Glutamatergic neuron (in vitro differentiated cells): ENCODE measurements at regions not wholly inside any gene's neighbourhood (a gene's known extent, or its start where the extent isn't known, plus 50 kb on each side); places are given as distances from the start of the nearest gene placed in this dataset.

ENCODE experiments used
- DNase-seq: peaks from one replicate; pipeline ENCODE4 v3.0.0; 2022
- H3K27ac Mint-ChIP-seq: one replicate; pipeline ENCODE4 v1.8.0; 2020; ENCODE audit warnings: mild to moderate bottlenecking, mixed read lengths, inconsistent platforms; ENCODE audit not compliant: unreplicated experiment
- H3K27me3 Mint-ChIP-seq: one replicate; pipeline ENCODE4 v1.8.0; 2020; ENCODE audit warnings: mild to moderate bottlenecking, moderate library complexity, mixed read lengths, inconsistent platforms; ENCODE audit not compliant: unreplicated experiment
- H3K36me3 Mint-ChIP-seq: one replicate; pipeline ENCODE4 v1.8.0; 2020; ENCODE audit warnings: mild to moderate bottlenecking, mixed read lengths, inconsistent platforms; ENCODE audit not compliant: unreplicated experiment
- H3K4me1 Mint-ChIP-seq: one replicate; pipeline ENCODE4 v1.8.0; 2020; ENCODE audit warnings: mild to moderate bottlenecking, low read depth, mixed read lengths, inconsistent platforms; ENCODE audit not compliant: unreplicated experiment
- H3K4me3 Mint-ChIP-seq: one replicate; pipeline ENCODE4 v1.8.0; 2020; ENCODE audit warnings: mild to moderate bottlenecking, mixed read lengths, inconsistent platforms; ENCODE audit not compliant: unreplicated experiment
- H3K9me3 Mint-ChIP-seq: one replicate; pipeline ENCODE4 v1.8.0; 2020; ENCODE audit warnings: mild to moderate bottlenecking, moderate library complexity, mixed read lengths, inconsistent platforms; ENCODE audit not compliant: unreplicated experiment
- CTCF ChIP-seq: fragments of 200-600 bp; sonication (generic); IDR thresholded peaks from one replicate; pipeline ENCODE4 v1.5.0; 2021; ENCODE audit not compliant: partially characterized antibody, unreplicated experiment

- H3K27ac Mint-ChIP-seq, result no peak overlapping the region
- H3K27me3 Mint-ChIP-seq, result no peaks in the 10 kb centered on the region
- DNase-seq, result no peak
- no peak overlapping the region for H3K4me3 Mint-ChIP-seq
- H3K36me3 Mint-ChIP-seq, result no peaks in the 10 kb centered on the region
- no peaks in the 10 kb centered on the region for H3K4me1 Mint-ChIP-seq
- peaks cover 1% of the 10 kb centered on the region for H3K9me3 Mint-ChIP-seq
- no peak for TF ChIP-seq CTCF
Measured at GRCh38 chrX:121782976-121783375, 735.6 kb downstream of the GLUD2 start.

GRCh38 chrX:121802881-121803412 is 755.5 kb downstream of the GLUD2 start:
- Mint-ChIP-seq H3K4me1 (no peaks in the 10 kb centered on the region), H3K9me3 (peaks cover 2% of the 10 kb centered on the region), H3K27me3 (no peaks in the 10 kb centered on the region), H3K4me3 (no peak overlapping the region), H3K36me3 (no peaks in the 10 kb centered on the region), H3K27ac (no peak overlapping the region)
- no peak for TF ChIP-seq CTCF
- no peak for DNase-seq

GRCh38 chrX:121823406-121823805 is 776.0 kb downstream of the GLUD2 start:
- no peak for TF ChIP-seq CTCF
- no peaks in the 10 kb centered on the region for H3K4me1 Mint-ChIP-seq
- no peaks in the 10 kb centered on the region for H3K27me3 Mint-ChIP-seq
- H3K36me3 Mint-ChIP-seq, result no peaks in the 10 kb centered on the region
- H3K27ac Mint-ChIP-seq, result no peak overlapping the region
- no peak overlapping the region for H3K4me3 Mint-ChIP-seq
- no peak for DNase-seq
- no peaks in the 10 kb centered on the region for H3K9me3 Mint-ChIP-seq

- Mint-ChIP-seq H3K4me3 (no peak overlapping the region), H3K36me3 (no peaks in the 10 kb centered on the region), H3K9me3 (no peaks in the 10 kb centered on the region), H3K27ac (no peak overlapping the region), H3K27me3 (no peaks in the 10 kb centered on the region), H3K4me1 (no peaks in the 10 kb centered on the region)
- DNase-seq, result no peak
- TF ChIP-seq CTCF, result no peak
Measured at GRCh38 chrX:121831601-121832000, 784.2 kb downstream of the GLUD2 start.

- no peaks in the 10 kb centered on the region for H3K27me3 Mint-ChIP-seq
- H3K27ac Mint-ChIP-seq, result no peak overlapping the region
- no peaks in the 10 kb centered on the region for H3K9me3 Mint-ChIP-seq
- H3K36me3 Mint-ChIP-seq, result no peaks in the 10 kb centered on the region
- no peak overlapping the region for H3K4me3 Mint-ChIP-seq
- no peak for TF ChIP-seq CTCF
- DNase-seq, result no peak
- H3K4me1 Mint-ChIP-seq, result no peaks in the 10 kb centered on the region
Measured at GRCh38 chrX:121832446-121832845, 785.0 kb downstream of the GLUD2 start.
